ENCODE measurements at regions not wholly inside any gene's neighbourhood (a gene's known extent, or its start where the extent isn't known, plus 50 kb on each side); places are given as distances from the start of the nearest gene placed in this dataset.

GRCh38 chrX:69415698-69416097, 88.4 kb upstream of the NALF2 start:
- TF ChIP-seq, protein P1, sequence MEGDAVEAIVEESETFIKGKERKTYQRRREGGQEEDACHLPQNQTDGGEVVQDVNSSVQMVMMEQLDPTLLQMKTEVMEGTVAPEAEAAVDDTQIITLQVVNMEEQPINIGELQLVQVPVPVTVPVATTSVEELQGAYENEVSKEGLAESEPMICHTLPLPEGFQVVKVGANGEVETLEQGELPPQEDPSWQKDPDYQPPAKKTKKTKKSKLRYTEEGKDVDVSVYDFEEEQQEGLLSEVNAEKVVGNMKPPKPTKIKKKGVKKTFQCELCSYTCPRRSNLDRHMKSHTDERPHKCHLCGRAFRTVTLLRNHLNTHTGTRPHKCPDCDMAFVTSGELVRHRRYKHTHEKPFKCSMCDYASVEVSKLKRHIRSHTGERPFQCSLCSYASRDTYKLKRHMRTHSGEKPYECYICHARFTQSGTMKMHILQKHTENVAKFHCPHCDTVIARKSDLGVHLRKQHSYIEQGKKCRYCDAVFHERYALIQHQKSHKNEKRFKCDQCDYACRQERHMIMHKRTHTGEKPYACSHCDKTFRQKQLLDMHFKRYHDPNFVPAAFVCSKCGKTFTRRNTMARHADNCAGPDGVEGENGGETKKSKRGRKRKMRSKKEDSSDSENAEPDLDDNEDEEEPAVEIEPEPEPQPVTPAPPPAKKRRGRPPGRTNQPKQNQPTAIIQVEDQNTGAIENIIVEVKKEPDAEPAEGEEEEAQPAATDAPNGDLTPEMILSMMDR (conservative IDR thresholded peaks at IDR 0.05; ENCODE audit: low read depth, low read length), result no peak
- no peak for DNase-seq (ENCODE audit: low read depth)
- no peak overlapping the region for H3K4me3 ChIP-seq (ENCODE audit: low read depth, low read length)

DNA sequence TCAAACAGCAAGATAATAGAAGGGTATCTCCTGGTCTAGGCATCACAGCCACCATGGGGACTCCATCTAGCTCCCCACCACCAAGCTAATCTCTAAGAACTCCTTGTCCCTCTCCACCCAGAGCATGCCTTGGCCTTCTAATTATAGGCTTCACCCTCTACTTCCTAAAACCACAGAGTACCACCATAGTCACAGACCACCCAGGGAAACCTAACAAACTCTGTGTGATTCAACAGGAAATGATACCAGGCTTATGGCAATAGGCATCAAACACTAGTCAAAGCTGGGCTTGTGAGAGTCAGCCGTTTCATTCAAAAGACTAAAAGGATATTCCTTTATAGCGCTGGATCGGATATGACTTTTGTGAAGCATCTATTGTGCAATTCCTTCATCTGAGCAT, 91.5 kb upstream of the NALF2 start:
- no peak overlapping the region for H3K4me3 ChIP-seq (ENCODE audit: low read depth, low read length)
- TF ChIP-seq, protein P1 (conservative IDR thresholded peaks at IDR 0.05; ENCODE audit: low read depth, low read length), result no peak
- no peak for DNase-seq (ENCODE audit: low read depth)

DNA sequence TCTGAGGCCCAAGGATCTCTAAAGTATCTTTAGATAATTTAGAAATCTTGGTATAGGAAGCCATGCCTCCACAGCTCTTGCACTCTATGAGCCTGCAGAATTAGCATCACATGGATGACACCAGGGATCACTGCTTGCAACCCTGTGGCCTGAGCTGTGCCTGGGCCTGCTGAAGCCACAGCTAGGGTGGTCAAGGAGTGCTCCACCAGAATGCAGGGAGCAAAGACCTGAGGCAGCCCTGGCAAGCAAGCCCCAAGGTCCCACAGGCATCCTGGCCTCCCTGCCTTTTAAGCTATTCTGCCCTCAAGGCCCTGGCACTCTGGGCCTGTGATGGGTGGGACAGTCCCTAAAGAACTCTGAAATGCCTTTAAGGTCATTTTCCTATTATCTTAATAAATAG, 105.2 kb upstream of the NALF2 start:
- DNase-seq (ENCODE audit: low read depth), result no peak
- TF ChIP-seq, protein P1 (conservative IDR thresholded peaks at IDR 0.05; ENCODE audit: low read depth, low read length), result no peak
- H3K4me3 ChIP-seq (ENCODE audit: low read depth, low read length), result no peak overlapping the region

DNA sequence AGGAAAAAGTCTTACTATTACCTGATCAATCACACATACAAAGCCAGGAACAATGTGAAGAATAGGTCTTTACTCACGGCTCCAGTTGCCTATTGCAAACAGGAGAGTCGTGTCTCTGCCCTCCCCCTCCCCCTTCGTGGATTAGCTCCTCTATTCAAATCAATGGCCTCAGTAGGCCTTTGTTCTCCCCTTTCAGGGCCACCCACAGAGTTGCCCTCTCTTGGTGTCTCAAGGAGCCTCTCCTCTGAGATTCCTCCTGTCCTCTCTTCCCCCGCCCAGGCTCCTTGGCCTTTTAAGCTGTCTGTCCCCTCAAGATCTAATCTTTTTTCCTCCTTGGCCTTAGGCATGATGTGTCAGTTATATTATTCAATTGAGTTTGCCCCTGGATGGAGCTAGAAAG, 107.2 kb upstream of the NALF2 start:
- H3K4me3 ChIP-seq (ENCODE audit: low read depth, low read length), result no peak overlapping the region
- DNase-seq (ENCODE audit: low read depth), result no peak
- TF ChIP-seq, protein P1 (conservative IDR thresholded peaks at IDR 0.05; ENCODE audit: low read depth, low read length), result no peak

GRCh38 chrX:69395306-69395705, 108.8 kb upstream of the NALF2 start:
- TF ChIP-seq, protein P1 (conservative IDR thresholded peaks at IDR 0.05; ENCODE audit: low read depth, low read length), result no peak
- DNase-seq (ENCODE audit: low read depth), result no peak
- no peak overlapping the region for H3K4me3 ChIP-seq (ENCODE audit: low read depth, low read length)

DNA sequence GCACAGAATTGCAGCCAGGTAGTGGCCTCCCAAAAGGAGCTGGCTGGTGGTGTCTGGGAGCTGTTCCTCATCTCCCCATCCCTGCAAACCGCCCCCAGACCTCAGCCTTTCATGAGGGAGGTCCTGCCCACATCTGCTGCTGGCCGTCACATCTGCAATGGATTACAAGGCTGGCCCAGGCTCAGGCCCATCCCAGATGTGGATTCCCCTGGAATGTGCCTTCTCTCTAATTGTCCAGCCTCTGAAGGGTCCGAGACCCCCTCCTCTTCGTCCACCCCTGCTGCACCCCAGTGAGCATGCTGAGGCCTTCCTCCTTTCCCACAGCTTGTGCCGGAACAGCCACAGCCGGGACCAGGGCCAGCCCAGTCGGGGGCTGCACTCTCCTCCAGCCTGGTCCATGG, 115.0 kb upstream of the NALF2 start:
- TF ChIP-seq, protein P1 (conservative IDR thresholded peaks at IDR 0.05; ENCODE audit: low read depth, low read length), result no peak

GRCh38 chrX:69388526-69388925, 115.6 kb upstream of the NALF2 start:
- no peak for DNase-seq (ENCODE audit: low read depth)
- H3K4me3 ChIP-seq (ENCODE audit: low read depth, low read length), result no peak overlapping the region
- TF ChIP-seq, protein P1 (conservative IDR thresholded peaks at IDR 0.05; ENCODE audit: low read depth, low read length), result no peak

More for the DNA sequence above, 115.0 kb upstream of the NALF2 start:
- no peak for DNase-seq (ENCODE audit: low read depth)
- H3K4me3 ChIP-seq (ENCODE audit: low read depth, low read length), result no peak overlapping the region
